ENCODE measurements at regions not wholly inside any gene's neighbourhood (a gene's known extent, or its start where the extent isn't known, plus 50 kb on each side); places are given as distances from the start of the nearest gene placed in this dataset.

DNA sequence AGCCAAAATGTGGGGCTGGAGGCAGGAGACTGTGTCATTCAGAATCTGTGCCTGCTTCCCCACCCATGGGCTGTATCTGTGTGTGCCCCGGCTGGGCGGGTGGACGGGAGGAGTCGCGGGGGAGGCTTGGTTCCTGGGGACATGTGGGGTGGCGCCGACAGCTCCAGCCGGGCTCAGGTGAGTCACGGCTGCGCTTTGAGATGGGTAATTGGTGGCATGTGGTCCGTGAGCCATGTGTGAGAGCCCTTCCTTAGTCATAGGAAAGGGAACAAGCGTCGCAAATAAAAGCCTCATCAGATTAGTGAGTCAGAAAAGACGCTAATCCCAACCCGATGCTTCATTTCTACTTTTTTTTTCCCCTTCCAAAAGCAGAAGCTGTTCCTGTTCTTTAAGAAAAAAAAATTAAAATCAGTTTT is 118.6 kb upstream of the ZNF536 start:
- Histone ChIP-seq H3K4me3 (no peak overlapping the region), H3K9me3 (no peaks in the 10 kb centered on the region), H3K27me3 (peaks cover 0 to 29% of the 10 kb centered on the region in 2 donors), H3K27ac (no peak overlapping the region), H3K4me1 (no peaks in the 10 kb centered on the region), H3K36me3 (no peaks in the 10 kb centered on the region)
- intact Hi-C loops (cut with DNase I; ENCODE audit: low total_unique reads): no loop called here
- DNase-seq: no peak
- TF ChIP-seq, protein P1, sequence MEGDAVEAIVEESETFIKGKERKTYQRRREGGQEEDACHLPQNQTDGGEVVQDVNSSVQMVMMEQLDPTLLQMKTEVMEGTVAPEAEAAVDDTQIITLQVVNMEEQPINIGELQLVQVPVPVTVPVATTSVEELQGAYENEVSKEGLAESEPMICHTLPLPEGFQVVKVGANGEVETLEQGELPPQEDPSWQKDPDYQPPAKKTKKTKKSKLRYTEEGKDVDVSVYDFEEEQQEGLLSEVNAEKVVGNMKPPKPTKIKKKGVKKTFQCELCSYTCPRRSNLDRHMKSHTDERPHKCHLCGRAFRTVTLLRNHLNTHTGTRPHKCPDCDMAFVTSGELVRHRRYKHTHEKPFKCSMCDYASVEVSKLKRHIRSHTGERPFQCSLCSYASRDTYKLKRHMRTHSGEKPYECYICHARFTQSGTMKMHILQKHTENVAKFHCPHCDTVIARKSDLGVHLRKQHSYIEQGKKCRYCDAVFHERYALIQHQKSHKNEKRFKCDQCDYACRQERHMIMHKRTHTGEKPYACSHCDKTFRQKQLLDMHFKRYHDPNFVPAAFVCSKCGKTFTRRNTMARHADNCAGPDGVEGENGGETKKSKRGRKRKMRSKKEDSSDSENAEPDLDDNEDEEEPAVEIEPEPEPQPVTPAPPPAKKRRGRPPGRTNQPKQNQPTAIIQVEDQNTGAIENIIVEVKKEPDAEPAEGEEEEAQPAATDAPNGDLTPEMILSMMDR (IDR thresholded peaks at IDR 0.05): no peak

DNA sequence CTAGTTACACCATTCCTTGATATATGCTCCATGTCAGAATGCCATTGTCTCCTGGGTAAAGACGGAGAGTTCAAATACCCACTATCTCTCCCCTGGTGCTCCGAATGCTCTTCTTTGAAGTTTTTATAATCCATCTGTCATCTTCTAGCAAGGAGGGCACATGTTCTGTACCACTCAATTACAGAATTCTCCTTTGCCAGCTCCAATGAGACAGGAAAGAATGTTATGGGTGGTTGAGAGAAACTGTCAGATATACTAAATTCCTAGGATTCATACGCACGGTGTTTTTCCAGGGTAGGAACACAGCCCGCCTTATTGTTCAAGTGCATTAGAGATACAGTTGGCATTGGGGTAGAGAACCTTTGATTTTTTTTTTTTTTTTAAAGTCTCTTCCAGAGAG is 118.0 kb upstream of the ZNF536 start:
- TF ChIP-seq, protein P1 (IDR thresholded peaks at IDR 0.05): no peak
- Histone ChIP-seq H3K4me1 (no peaks in the 10 kb centered on the region), H3K27me3 (peaks cover 0 to 29% of the 10 kb centered on the region in 2 donors), H3K9me3 (no peaks in the 10 kb centered on the region), H3K4me3 (no peak overlapping the region), H3K27ac (no peak overlapping the region), H3K36me3 (no peaks in the 10 kb centered on the region)
- intact Hi-C loops (cut with DNase I; ENCODE audit: low total_unique reads): no loop called here
- DNase-seq: no peak

DNA sequence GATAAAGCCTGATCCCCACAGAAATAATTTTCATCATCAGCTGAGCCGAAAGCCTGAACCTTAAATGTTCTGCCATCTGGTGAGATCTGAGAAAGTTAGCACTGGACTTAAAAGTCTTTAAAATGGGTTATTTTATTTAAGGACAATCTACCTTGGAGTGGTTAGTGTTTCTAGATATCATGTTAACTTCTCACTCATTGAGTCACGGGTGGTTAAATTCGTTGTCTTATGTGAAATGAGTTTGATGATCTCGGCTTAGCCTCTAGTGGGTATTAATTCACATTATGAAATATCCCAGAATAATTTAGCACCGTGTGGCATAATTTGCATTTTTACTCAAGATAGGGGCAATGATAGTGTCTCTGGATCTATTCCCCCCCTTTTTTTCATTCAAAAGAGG is 117.4 kb upstream of the ZNF536 start:
- Histone ChIP-seq H3K4me3 (no peak overlapping the region), H3K4me1 (no peaks in the 10 kb centered on the region), H3K27ac (no peak overlapping the region), H3K36me3 (no peaks in the 10 kb centered on the region), H3K9me3 (no peaks in the 10 kb centered on the region), H3K27me3 (peaks cover 0 to 33% of the 10 kb centered on the region in 2 donors)
- TF ChIP-seq, protein P1 (IDR thresholded peaks at IDR 0.05): no peak
- intact Hi-C loops (cut with DNase I; ENCODE audit: low total_unique reads): no loop called here
- DNase-seq: no peak

DNA sequence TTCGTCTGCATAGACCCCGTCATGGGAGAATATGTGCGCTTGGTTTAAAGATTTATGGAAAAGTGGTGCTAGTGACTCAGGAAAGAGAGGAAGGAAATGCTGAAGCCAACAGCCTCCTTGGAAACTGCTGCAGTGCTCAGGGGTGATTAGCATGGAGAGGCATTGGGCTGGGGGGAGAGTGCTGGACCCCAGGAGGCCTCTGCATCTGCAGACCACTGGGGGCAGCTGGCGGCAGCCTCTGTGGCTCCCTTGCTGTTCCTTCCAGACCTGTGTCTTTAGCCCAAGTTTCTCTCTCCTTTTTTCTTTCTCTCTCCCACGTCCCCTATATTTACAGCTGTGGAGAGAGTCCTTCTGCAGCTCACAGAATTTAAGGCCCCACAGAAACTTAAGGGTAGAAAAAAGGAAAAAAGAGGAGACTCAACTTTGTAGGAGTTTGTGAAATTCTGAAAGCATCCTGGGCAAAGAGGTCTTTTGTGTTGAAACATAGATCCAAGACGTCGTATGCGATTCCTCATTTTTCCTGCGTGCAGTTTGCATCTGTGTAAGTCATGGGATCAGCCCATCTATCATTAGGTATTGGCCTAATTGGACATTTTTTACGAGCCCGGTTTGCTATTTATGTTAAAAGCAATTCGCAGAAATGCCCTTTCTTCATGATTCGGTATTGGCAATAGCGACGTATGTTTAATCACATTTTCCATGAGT is 116.2 kb upstream of the ZNF536 start:
- intact Hi-C loops (cut with DNase I; ENCODE audit: low total_unique reads): no loop called here
- no peak overlapping the region for H3K4me3 ChIP-seq
- no peaks in the 10 kb centered on the region for H3K9me3 ChIP-seq
- DNase-seq: no peak
- no peaks in the 10 kb centered on the region for H3K4me1 ChIP-seq
- no peak overlapping the region for H3K27ac ChIP-seq
- no peaks in the 10 kb centered on the region for H3K36me3 ChIP-seq
- peaks cover 0 to 29% of the 10 kb centered on the region in 2 donors for H3K27me3 ChIP-seq
- TF ChIP-seq, protein P1 (IDR thresholded peaks at IDR 0.05): no peak

DNA sequence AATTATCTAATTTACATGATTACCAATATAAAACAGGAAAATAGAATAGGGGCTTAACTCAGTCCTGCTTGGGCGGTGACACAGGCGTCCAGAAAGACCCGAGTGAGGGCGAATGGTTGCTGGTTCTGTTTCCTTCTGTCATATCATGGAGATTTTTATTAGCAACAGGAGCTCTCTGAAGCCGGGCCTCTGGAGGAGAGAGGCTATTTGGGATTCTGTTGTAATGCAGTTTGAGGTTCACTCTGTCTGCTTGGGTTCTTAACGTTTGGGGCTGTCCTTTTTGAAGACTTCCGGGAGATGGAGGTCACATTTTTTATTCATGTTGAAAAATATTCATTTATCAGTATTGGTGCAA is 115.7 kb upstream of the ZNF536 start:
- TF ChIP-seq, protein P1 (IDR thresholded peaks at IDR 0.05): no peak
- H3K9me3 ChIP-seq: no peaks in the 10 kb centered on the region
- peaks cover 0 to 26% of the 10 kb centered on the region in 2 donors for H3K27me3 ChIP-seq
- no peak overlapping the region for H3K4me3 ChIP-seq
- no peaks in the 10 kb centered on the region for H3K4me1 ChIP-seq
- no peak overlapping the region for H3K27ac ChIP-seq
- no peaks in the 10 kb centered on the region for H3K36me3 ChIP-seq
- no peak for DNase-seq
- intact Hi-C loops (cut with DNase I; ENCODE audit: low total_unique reads): no loop called here

Measured in tibial artery (tissue), 4 donors.